Stimulated activated naive CD8-positive, alpha-beta T cell treated with anti-CD3 and anti-CD28 coated beads, Interleukin-15, amount 100 ng/mL, for 72 hours (primary cell): ENCODE measurements at regions not wholly inside any gene's neighbourhood (a gene's known extent, or its start where the extent isn't known, plus 50 kb on each side); places are given as distances from the start of the nearest gene placed in this dataset.
A peak's percentile ranks its signal among the peaks of the same experiment; 100 is the strongest.
"Not testable (repeated sequence)": the region's sequence is repeated elsewhere in the genome, so short reads cannot be mapped to it uniquely, and the experiment has no call there.

ENCODE experiments used
- ATAC-seq: fragments of 150-1000 bp; cut with Tn5 transposase; 2 replicates; pipeline ENCODE4 v1.10.0; 2021; ENCODE audit warnings: mild to moderate bottlenecking, moderate library complexity
- DNase-seq, 2 donors: peaks; one replicate each; pipeline ENCODE4 v3.0.0; 2021 to 2022
- H3K27ac Mint-ChIP-seq, 2 donors: one replicate each; pipeline ENCODE4 v1.8.0; 2022; ENCODE audit warnings: mild to moderate bottlenecking in 2 of 2, mixed read lengths in 2 of 2, moderate library complexity in 2 of 2
- H3K27me3 Mint-ChIP-seq: one replicate; pipeline ENCODE4 v1.8.0; 2022; ENCODE audit warnings: mixed read lengths
- H3K4me1 Mint-ChIP-seq: one replicate; pipeline ENCODE4 v1.8.0; 2022; ENCODE audit warnings: mild to moderate bottlenecking, mixed read lengths
- H3K4me3 Mint-ChIP-seq, 2 donors: one replicate each; pipeline ENCODE4 v1.8.0; 2022; ENCODE audit warnings: mild to moderate bottlenecking in 2 of 2, mixed read lengths in 2 of 2, moderate library complexity in 1 of 2
- H3K9me3 Mint-ChIP-seq, 2 donors: one replicate each; pipeline ENCODE4 v1.8.0; 2022; ENCODE audit warnings: mixed read lengths in 2 of 2

GRCh38 chr2:239739206-239739605 lies 285.9 kb downstream of the NDUFA10 start:
- Mint-ChIP-seq H3K27me3 (no peaks in the 10 kb centered on the region), H3K9me3 (peaks cover 0 to 1% of the 10 kb centered on the region in 2 donors), H3K4me1 (no peaks in the 10 kb centered on the region), H3K4me3 (no peak overlapping the region), H3K27ac (no peak overlapping the region)
- DNase-seq (no peak), ATAC-seq (no peak)

GRCh38 chr2:239738159-239738558 lies 287.0 kb downstream of the NDUFA10 start:
- ATAC-seq (no peak), DNase-seq (no peak)
- Mint-ChIP-seq H3K9me3 (peaks cover 5 to 10% of the 10 kb centered on the region in 2 donors), H3K4me1 (no peaks in the 10 kb centered on the region), H3K4me3 (no peak overlapping the region), H3K27ac (no peak overlapping the region), H3K27me3 (no peaks in the 10 kb centered on the region)

GRCh38 chr2:239737144-239737463 lies 288.0 kb downstream of the NDUFA10 start:
- H3K27ac Mint-ChIP-seq: no peak overlapping the region
- H3K4me3 Mint-ChIP-seq: no peak overlapping the region
- H3K9me3 Mint-ChIP-seq: peaks cover 5 to 10% of the 10 kb centered on the region in 2 donors
- no peak for DNase-seq
- no peak for ATAC-seq
- no peaks in the 10 kb centered on the region for H3K27me3 Mint-ChIP-seq
- H3K4me1 Mint-ChIP-seq: no peaks in the 10 kb centered on the region

- ATAC-seq (peak; percentile 13), DNase-seq (no peak)
- no peak overlapping the region for H3K27ac Mint-ChIP-seq
- no peaks in the 10 kb centered on the region for H3K27me3 Mint-ChIP-seq
- peaks cover 5 to 10% of the 10 kb centered on the region in 2 donors for H3K9me3 Mint-ChIP-seq
- H3K4me3 Mint-ChIP-seq: no peak overlapping the region
- no peaks in the 10 kb centered on the region for H3K4me1 Mint-ChIP-seq
Measured at GRCh38 chr2:239736358-239737143, 288.6 kb downstream of the NDUFA10 start.

- ATAC-seq (no peak), DNase-seq (no peak)
- H3K4me1 Mint-ChIP-seq: peaks cover 2% of the 10 kb centered on the region
- peaks cover 5 to 10% of the 10 kb centered on the region in 2 donors for H3K9me3 Mint-ChIP-seq
- H3K27ac Mint-ChIP-seq: no peak overlapping the region
- no peaks in the 10 kb centered on the region for H3K27me3 Mint-ChIP-seq
- no peak overlapping the region for H3K4me3 Mint-ChIP-seq
Measured at GRCh38 chr2:239735829-239736357, 289.2 kb downstream of the NDUFA10 start.

- no peak overlapping the region for H3K27ac Mint-ChIP-seq
- H3K4me3 Mint-ChIP-seq: no peak overlapping the region
- peaks cover 8% of the 10 kb centered on the region for H3K4me1 Mint-ChIP-seq
- no peak for ATAC-seq
- H3K9me3 Mint-ChIP-seq: peaks cover 5 to 10% of the 10 kb centered on the region in 2 donors
- no peak for DNase-seq
- H3K27me3 Mint-ChIP-seq: no peaks in the 10 kb centered on the region
Measured at GRCh38 chr2:239735131-239735828, 289.9 kb downstream of the NDUFA10 start.

GRCh38 chr2:239734436-239735005 lies 290.6 kb downstream of the NDUFA10 start:
- no peak overlapping the region for H3K27ac Mint-ChIP-seq
- H3K4me1 Mint-ChIP-seq: peaks cover 9% of the 10 kb centered on the region

GRCh38 chr2:239732666-239733010 lies 292.5 kb downstream of the NDUFA10 start:
- H3K27me3 Mint-ChIP-seq: no peaks in the 10 kb centered on the region
- no peak overlapping the region for H3K4me3 Mint-ChIP-seq
- peaks cover 9% of the 10 kb centered on the region for H3K4me1 Mint-ChIP-seq
- DNase-seq: no peak
- no peak for ATAC-seq
- H3K27ac Mint-ChIP-seq: peak overlapping the region in 1 of 2 donors; percentile 59
- peaks cover 5 to 10% of the 10 kb centered on the region in 2 donors for H3K9me3 Mint-ChIP-seq

More at GRCh38 chr2:239734436-239735005, 290.6 kb downstream of the NDUFA10 start:
- DNase-seq (no peak), ATAC-seq (no peak)
- Mint-ChIP-seq H3K27me3 (no peaks in the 10 kb centered on the region), H3K4me3 (no peak overlapping the region), H3K9me3 (peaks cover 5 to 10% of the 10 kb centered on the region in 2 donors)

- no peak overlapping the region for H3K4me3 Mint-ChIP-seq
- H3K27ac Mint-ChIP-seq: peak overlapping the region in 1 of 2 donors; percentile 48
- peaks cover 9% of the 10 kb centered on the region for H3K4me1 Mint-ChIP-seq
Measured at GRCh38 chr2:239731998-239732665, 293.0 kb downstream of the NDUFA10 start.

GRCh38 chr2:239731422-239731821 lies 293.7 kb downstream of the NDUFA10 start:
- DNase-seq: no peak
- Mint-ChIP-seq H3K9me3 (peaks cover 5 to 10% of the 10 kb centered on the region in 2 donors), H3K27ac (no peak overlapping the region), H3K4me1 (peaks cover 9% of the 10 kb centered on the region), H3K4me3 (no peak overlapping the region), H3K27me3 (no peaks in the 10 kb centered on the region)
- no peak for ATAC-seq

More at GRCh38 chr2:239731998-239732665, 293.0 kb downstream of the NDUFA10 start:
- DNase-seq (no peak), ATAC-seq (no peak)
- Mint-ChIP-seq H3K27me3 (no peaks in the 10 kb centered on the region), H3K9me3 (peaks cover 5 to 10% of the 10 kb centered on the region in 2 donors)

- H3K9me3 Mint-ChIP-seq: peaks cover 5 to 10% of the 10 kb centered on the region in 2 donors
- ATAC-seq (no peak), DNase-seq (no peak)
- no peaks in the 10 kb centered on the region for H3K27me3 Mint-ChIP-seq
- H3K27ac Mint-ChIP-seq: no peak overlapping the region
- no peak overlapping the region for H3K4me3 Mint-ChIP-seq
- H3K4me1 Mint-ChIP-seq: peaks cover 9% of the 10 kb centered on the region
Measured at GRCh38 chr2:239730897-239731296, 294.2 kb downstream of the NDUFA10 start.

GRCh38 chr2:239730567-239730882 lies 294.6 kb downstream of the NDUFA10 start:
- not testable (repeated sequence) for H3K4me1 Mint-ChIP-seq, H3K27me3 Mint-ChIP-seq, H3K27ac Mint-ChIP-seq, H3K9me3 Mint-ChIP-seq, H3K4me3 Mint-ChIP-seq, DNase-seq, ATAC-seq

- DNase-seq (no peak), ATAC-seq (no peak)
- Mint-ChIP-seq H3K27me3 (no peaks in the 10 kb centered on the region), H3K27ac (peak overlapping the region in 1 of 2 donors; percentile 44), H3K4me3 (no peak overlapping the region), H3K4me1 (peaks cover 9% of the 10 kb centered on the region), H3K9me3 (peaks cover 5 to 10% of the 10 kb centered on the region in 2 donors)
Measured at GRCh38 chr2:239729681-239730566, 295.2 kb downstream of the NDUFA10 start.

- Mint-ChIP-seq H3K27me3 (no peaks in the 10 kb centered on the region), H3K4me3 (no peak overlapping the region), H3K4me1 (peaks cover 9% of the 10 kb centered on the region), H3K27ac (no peak overlapping the region), H3K9me3 (peaks cover 5 to 8% of the 10 kb centered on the region in 2 donors)
- DNase-seq (no peak), ATAC-seq (no peak)
Measured at GRCh38 chr2:239729151-239729550, 296.0 kb downstream of the NDUFA10 start.

- H3K4me3 Mint-ChIP-seq: no peak overlapping the region
Measured at GRCh38 chr2:239728751-239729150, 296.4 kb downstream of the NDUFA10 start.

More at GRCh38 chr2:239728751-239729150, 296.4 kb downstream of the NDUFA10 start:
- ATAC-seq (no peak), DNase-seq (no peak)
- H3K4me1 Mint-ChIP-seq: peaks cover 9% of the 10 kb centered on the region
- peaks cover under 1 to 4% of the 10 kb centered on the region in 2 donors for H3K9me3 Mint-ChIP-seq
- no peak overlapping the region for H3K27ac Mint-ChIP-seq
- H3K27me3 Mint-ChIP-seq: no peaks in the 10 kb centered on the region
